Mesothelial cell of epicardium (in vitro differentiated cells): ENCODE measurements at regions not wholly inside any gene's neighbourhood (a gene's known extent, or its start where the extent isn't known, plus 50 kb on each side); places are given as distances from the start of the nearest gene placed in this dataset.

ENCODE experiments used
- DNase-seq, 2 experiments: peaks; one replicate each; pipeline ENCODE4 v3.0.0; 2021; ENCODE audit warnings: low spot score in 2 of 2; ENCODE audit not compliant: unreplicated experiment in 2 of 2
- H3K27ac Mint-ChIP-seq: 2 replicates; pipeline ENCODE4 v1.8.0; 2021; ENCODE audit warnings: mixed read lengths
- H3K27me3 Mint-ChIP-seq: 2 replicates; pipeline ENCODE4 v1.8.0; 2021; ENCODE audit warnings: low read depth, mixed read lengths
- H3K36me3 Mint-ChIP-seq: 2 replicates; pipeline ENCODE4 v1.8.0; 2021; ENCODE audit warnings: mixed read lengths
- H3K4me1 Mint-ChIP-seq: 2 replicates; pipeline ENCODE4 v1.8.0; 2021; ENCODE audit warnings: mixed read lengths
- H3K4me3 Mint-ChIP-seq: 2 replicates; pipeline ENCODE4 v1.8.0; 2021; ENCODE audit warnings: mild to moderate bottlenecking, moderate library complexity, mixed read lengths
- H3K9me3 Mint-ChIP-seq: 2 replicates; pipeline ENCODE4 v1.8.0; 2021; ENCODE audit warnings: mixed read lengths
- TF ChIP-seq, protein P1 (sequence below): fragments of 200-600 bp; sonication (generic); IDR thresholded peaks from one replicate; pipeline ENCODE4 v1.5.0; 2021; ENCODE audit warnings: antibody characterized with exemption; ENCODE audit not compliant: unreplicated experiment

DNA sequence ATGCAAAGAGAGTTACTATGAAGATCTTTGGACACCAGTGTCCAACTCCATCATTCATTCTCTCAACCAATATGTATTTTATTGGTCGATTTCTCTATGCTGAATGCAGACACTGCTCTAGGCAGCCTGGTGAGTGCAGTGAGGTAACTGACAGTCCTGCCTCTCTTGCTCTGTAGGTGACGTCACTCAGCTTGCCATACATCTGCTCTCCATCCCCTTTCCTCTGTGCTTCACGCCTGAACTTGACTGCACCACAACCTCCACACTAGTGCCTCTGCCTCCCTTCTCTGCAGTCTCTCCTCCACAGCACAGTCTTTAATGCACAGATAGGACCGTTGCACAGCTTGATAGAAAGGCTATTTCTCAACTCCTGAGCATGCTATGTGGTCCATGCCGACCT, 344.9 kb upstream of the NOCT start:
- Mint-ChIP-seq H3K4me3 (no peak overlapping the region), H3K27ac (no peak overlapping the region)

DNA sequence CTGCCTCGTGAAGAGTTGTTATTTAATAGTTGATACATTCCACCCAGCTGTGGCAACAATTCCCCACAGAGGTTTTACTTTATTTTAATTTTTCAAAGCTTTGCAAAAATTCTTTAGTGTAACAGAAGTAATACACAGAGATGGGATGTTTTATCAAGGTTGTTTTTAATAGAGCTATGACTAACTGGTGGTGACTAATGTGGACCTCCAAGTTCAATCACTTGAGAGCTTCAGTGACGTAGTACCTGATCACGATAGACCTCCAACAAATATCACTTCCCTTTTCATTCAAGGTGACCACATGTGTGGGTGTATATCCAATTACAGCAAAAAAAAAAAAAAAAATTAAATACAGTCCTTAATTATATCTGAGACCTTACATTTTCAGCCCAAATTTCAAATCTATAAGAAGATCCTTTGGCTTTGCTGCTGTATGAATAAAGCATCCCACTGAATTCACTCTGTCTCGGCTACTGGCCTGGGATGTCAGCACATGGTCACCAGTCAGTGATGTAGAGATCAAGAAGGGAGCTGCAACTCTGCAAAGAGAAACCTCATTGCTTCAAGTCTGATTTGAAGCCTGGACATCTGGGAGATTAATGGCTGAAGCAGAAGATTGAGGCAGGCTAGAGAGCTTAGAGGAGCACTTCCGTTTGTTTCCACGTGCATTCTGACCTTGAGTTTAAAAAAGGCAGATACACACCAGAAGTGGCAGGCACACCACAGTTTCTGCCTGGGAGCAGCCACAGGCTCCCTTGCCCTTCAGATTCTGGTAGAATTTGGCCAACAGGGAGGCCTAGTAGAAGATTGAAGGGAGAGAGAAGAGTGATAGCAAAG, 345.9 kb upstream of the NOCT start:
- H3K36me3 Mint-ChIP-seq = no peaks in the 10 kb centered on the region
- peaks cover 3% of the 10 kb centered on the region for H3K27me3 Mint-ChIP-seq
- TF ChIP-seq, protein P1, sequence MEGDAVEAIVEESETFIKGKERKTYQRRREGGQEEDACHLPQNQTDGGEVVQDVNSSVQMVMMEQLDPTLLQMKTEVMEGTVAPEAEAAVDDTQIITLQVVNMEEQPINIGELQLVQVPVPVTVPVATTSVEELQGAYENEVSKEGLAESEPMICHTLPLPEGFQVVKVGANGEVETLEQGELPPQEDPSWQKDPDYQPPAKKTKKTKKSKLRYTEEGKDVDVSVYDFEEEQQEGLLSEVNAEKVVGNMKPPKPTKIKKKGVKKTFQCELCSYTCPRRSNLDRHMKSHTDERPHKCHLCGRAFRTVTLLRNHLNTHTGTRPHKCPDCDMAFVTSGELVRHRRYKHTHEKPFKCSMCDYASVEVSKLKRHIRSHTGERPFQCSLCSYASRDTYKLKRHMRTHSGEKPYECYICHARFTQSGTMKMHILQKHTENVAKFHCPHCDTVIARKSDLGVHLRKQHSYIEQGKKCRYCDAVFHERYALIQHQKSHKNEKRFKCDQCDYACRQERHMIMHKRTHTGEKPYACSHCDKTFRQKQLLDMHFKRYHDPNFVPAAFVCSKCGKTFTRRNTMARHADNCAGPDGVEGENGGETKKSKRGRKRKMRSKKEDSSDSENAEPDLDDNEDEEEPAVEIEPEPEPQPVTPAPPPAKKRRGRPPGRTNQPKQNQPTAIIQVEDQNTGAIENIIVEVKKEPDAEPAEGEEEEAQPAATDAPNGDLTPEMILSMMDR = no peak
- H3K27ac Mint-ChIP-seq = no peak overlapping the region
- no peaks in the 10 kb centered on the region for H3K9me3 Mint-ChIP-seq
- H3K4me3 Mint-ChIP-seq = no peak overlapping the region
- DNase-seq = no peak
- H3K4me1 Mint-ChIP-seq = peaks cover 26% of the 10 kb centered on the region

More for the DNA sequence above, 344.9 kb upstream of the NOCT start:
- TF ChIP-seq, protein P1 = no peak
- no peaks in the 10 kb centered on the region for H3K9me3 Mint-ChIP-seq
- H3K27me3 Mint-ChIP-seq = peaks cover 3% of the 10 kb centered on the region
- peaks cover 36% of the 10 kb centered on the region for H3K4me1 Mint-ChIP-seq
- no peak for DNase-seq
- H3K36me3 Mint-ChIP-seq = no peaks in the 10 kb centered on the region

DNA sequence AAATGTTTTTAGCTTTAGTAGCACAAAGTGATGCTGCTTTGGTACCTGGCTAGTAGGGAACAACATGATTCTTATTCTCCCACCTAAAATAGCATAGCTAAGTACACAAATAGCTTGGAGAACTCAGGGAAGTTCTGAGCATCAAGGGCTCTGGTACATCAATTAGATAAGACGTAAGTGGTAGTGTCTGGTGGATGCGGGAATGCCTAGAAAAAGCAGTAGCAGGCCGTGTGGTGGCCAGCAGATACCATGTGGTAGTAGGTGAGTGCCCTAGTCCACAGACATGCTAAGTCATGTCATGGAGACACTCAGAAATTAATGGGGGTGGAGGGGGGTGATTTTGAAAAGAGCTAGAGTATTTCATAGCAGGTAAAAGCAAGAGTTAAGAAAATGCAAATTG, 347.3 kb upstream of the NOCT start:
- Mint-ChIP-seq H3K4me3 (no peak overlapping the region), H3K27me3 (peaks cover 3% of the 10 kb centered on the region), H3K9me3 (no peaks in the 10 kb centered on the region), H3K36me3 (no peaks in the 10 kb centered on the region), H3K4me1 (peaks cover 16% of the 10 kb centered on the region), H3K27ac (no peak overlapping the region)
- DNase-seq = no peak
- TF ChIP-seq, protein P1 = no peak

DNA sequence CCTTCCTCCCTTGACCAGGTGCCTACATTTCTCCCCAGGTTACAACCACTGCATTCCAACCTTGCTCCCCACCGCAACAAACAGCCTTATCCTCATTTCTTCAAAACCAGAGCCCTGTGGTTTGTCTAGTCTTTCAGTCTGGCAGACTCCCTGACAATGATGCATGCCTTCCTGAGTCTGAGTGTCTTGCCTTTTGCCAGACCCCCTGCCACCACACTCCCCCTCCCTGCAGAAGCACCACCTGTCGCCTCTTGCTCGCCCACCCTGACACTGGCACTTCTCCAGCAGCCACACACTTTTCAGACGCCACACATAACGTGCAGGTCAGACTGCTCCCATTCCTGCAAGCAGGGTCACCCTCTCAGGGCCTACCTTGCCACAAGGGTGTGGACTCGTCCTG, 349.2 kb upstream of the NOCT start:
- Mint-ChIP-seq H3K27me3 (peaks cover 3% of the 10 kb centered on the region), H3K4me1 (peaks cover 7% of the 10 kb centered on the region), H3K27ac (no peak overlapping the region), H3K9me3 (no peaks in the 10 kb centered on the region), H3K36me3 (no peaks in the 10 kb centered on the region), H3K4me3 (no peak overlapping the region)
- DNase-seq = no peak
- TF ChIP-seq, protein P1 = no peak

DNA sequence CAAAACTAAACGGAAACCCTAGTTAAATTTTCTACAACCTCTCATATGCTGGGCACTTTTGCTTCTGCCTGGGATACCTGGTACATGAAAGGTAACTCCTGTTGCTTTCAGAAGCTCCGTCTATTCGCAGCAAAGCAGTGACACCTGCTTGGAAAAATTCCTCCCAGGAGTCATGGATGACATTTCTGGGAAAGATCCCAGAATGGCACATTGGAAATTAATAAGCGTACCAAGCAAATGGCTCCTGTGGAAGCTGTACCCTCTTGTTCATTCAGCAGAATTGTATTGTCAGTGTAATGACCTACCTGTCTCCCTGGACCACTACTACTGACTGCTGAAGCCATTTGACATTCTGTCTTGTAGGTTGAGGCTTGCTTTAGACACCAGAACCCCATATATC, 349.7 kb upstream of the NOCT start:
- Mint-ChIP-seq H3K4me3 (no peak overlapping the region), H3K27me3 (peaks cover 3% of the 10 kb centered on the region), H3K36me3 (no peaks in the 10 kb centered on the region), H3K4me1 (peaks cover 2% of the 10 kb centered on the region), H3K27ac (no peak overlapping the region), H3K9me3 (no peaks in the 10 kb centered on the region)
- no peak for DNase-seq
- TF ChIP-seq, protein P1 = no peak
